OCI-LY7 (cell line): ENCODE measurements at regions not wholly inside any gene's neighbourhood (a gene's known extent, or its start where the extent isn't known, plus 50 kb on each side); places are given as distances from the start of the nearest gene placed in this dataset.

Experiments
- BruUV-seq: library from RNA; stranded (reverse); fragments of 400-500 nt; replicated peaks from 2 replicates; lab custom pipeline; 2021; lab: Mats Ljungman, UMichigan
- CTCF ChIA-PET: fragments of 300-600 bp; sonication (Branson Sonifier 250); formaldehyde crosslinking; loops from one replicate; lab custom pipeline; 2022; ENCODE audit warnings: antibody characterized with exemption; ENCODE audit not compliant: unreplicated experiment; lab: Charles Lee
- POLR2A ChIA-PET: fragments of 300-600 bp; sonication (Branson Sonifier 250); formaldehyde crosslinking; loops from one replicate; lab custom pipeline; 2022; ENCODE audit warnings: antibody characterized with exemption; lab: Charles Lee
- DNase-seq: peaks from one replicate; pipeline ENCODE4 v3.0.0-alpha.2; 2015; ENCODE audit warnings: low spot score
- H2AFZ ChIP-seq: fragments of 200-600 bp; sonication (generic), shearing (Covaris generic); 2 replicates; pipeline ENCODE4 v1.6.1; 2014; ENCODE audit warnings: mild to moderate bottlenecking, antibody characterized with exemption, low read length, moderate library complexity
- H3K27ac ChIP-seq: fragments of 200-600 bp; sonication (generic); 2 replicates; pipeline ENCODE4 v1.5.1; 2014; ENCODE audit warnings: mixed run types, low read depth, mild to moderate bottlenecking, moderate library complexity, low read length, inconsistent platforms; ENCODE audit not compliant: poor library complexity, severe bottlenecking
- H3K36me3 ChIP-seq: fragments of 200-600 bp; sonication (generic); 2 replicates; pipeline ENCODE4 v1.6.1; 2014; ENCODE audit warnings: mild to moderate bottlenecking, antibody characterized with exemption, low read length, moderate library complexity, mixed read lengths; ENCODE audit not compliant: insufficient read depth
- H3K4me1 ChIP-seq: fragments of 200-600 bp; sonication (generic); 2 replicates; pipeline ENCODE4 v1.5.1; 2014; ENCODE audit warnings: mild to moderate bottlenecking, low read length; ENCODE audit not compliant: insufficient read depth, poor library complexity, severe bottlenecking
- H3K4me2 ChIP-seq: fragments of 200-600 bp; sonication (generic); 2 replicates; pipeline ENCODE4 v1.6.1; 2014; ENCODE audit warnings: mild to moderate bottlenecking, low read length
- H3K4me3 ChIP-seq: fragments of 200-600 bp; sonication (generic); 2 replicates; pipeline ENCODE4 v1.5.1; 2014; ENCODE audit warnings: mild to moderate bottlenecking, low read depth, low read length; ENCODE audit not compliant: poor library complexity, severe bottlenecking
- H3K79me2 ChIP-seq: fragments of 200-600 bp; sonication (generic); 2 replicates; pipeline ENCODE4 v1.6.1; 2016; ENCODE audit warnings: low read depth, mild to moderate bottlenecking, low read length, moderate library complexity, mixed read lengths; ENCODE audit not compliant: insufficient read depth
- H3K9me2 ChIP-seq: fragments of 200-600 bp; sonication (generic); 2 replicates; pipeline ENCODE4 v1.6.1; 2016; ENCODE audit warnings: mild to moderate bottlenecking, low read length, mixed read lengths; ENCODE audit not compliant: insufficient read depth
- H3K9me3 ChIP-seq: fragments of 200-600 bp; sonication (generic); 2 replicates; pipeline ENCODE4 v1.6.1; 2014; ENCODE audit warnings: mild to moderate bottlenecking, mixed run types, low read length, mixed read lengths
- H4K20me1 ChIP-seq: fragments of 200-600 bp; sonication (generic); 2 replicates; pipeline ENCODE4 v1.6.1; 2014; ENCODE audit warnings: mild to moderate bottlenecking, antibody characterized with exemption, low read length, moderate library complexity, mixed read lengths; ENCODE audit not compliant: insufficient read depth
- EZH2phosphoT487 ChIP-seq: fragments of 200-600 bp; sonication (generic); IDR thresholded peaks from 2 replicates; pipeline ENCODE4 v1.6.1; 2018; ENCODE audit warnings: low read depth, borderline replicate concordance, mild to moderate bottlenecking, mixed run types, antibody characterized with exemption, low read length, moderate library complexity, mixed read lengths
- intact Hi-C: fragments of 100-400 bp; cut with micrococcal nuclease; formaldehyde crosslinking; loops from one replicate; pipeline ENCODE4 v1.10.0; 2022; ENCODE audit not compliant: unreplicated experiment
- TF ChIP-seq, protein P1 (sequence below): fragments of 200-600 bp; sonication (generic); conservative IDR thresholded peaks from 2 replicates; pipeline ENCODE4 v1.5.1; 2014; ENCODE audit warnings: mild to moderate bottlenecking, antibody characterized with exemption, low read length, moderate library complexity, mixed read lengths

- BruUV-seq, result no TSS peak
- intact Hi-C loops, result no loop called here
- no peak for TF ChIP-seq EZH2phosphoT487
- TF ChIP-seq, protein P1, sequence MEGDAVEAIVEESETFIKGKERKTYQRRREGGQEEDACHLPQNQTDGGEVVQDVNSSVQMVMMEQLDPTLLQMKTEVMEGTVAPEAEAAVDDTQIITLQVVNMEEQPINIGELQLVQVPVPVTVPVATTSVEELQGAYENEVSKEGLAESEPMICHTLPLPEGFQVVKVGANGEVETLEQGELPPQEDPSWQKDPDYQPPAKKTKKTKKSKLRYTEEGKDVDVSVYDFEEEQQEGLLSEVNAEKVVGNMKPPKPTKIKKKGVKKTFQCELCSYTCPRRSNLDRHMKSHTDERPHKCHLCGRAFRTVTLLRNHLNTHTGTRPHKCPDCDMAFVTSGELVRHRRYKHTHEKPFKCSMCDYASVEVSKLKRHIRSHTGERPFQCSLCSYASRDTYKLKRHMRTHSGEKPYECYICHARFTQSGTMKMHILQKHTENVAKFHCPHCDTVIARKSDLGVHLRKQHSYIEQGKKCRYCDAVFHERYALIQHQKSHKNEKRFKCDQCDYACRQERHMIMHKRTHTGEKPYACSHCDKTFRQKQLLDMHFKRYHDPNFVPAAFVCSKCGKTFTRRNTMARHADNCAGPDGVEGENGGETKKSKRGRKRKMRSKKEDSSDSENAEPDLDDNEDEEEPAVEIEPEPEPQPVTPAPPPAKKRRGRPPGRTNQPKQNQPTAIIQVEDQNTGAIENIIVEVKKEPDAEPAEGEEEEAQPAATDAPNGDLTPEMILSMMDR, result no peak
- ChIA-PET CTCF (no interaction called here), POLR2A (interaction anchor here (0.7 to 0.9 kb wide), 2 partner anchors 27 to 1262 kb away, joined by 3 read pairs; no protein-coding TSS in a partner anchor)
- Histone ChIP-seq H3K4me2 (no peak overlapping the region), H3K79me2 (no peaks in the 10 kb centered on the region), H3K4me1 (no peaks in the 10 kb centered on the region), H3K9me2 (no peaks in the 10 kb centered on the region), H4K20me1 (no peaks in the 10 kb centered on the region), H3K36me3 (no peaks in the 10 kb centered on the region), H2AFZ (no peak overlapping the region), H3K27ac (no peak overlapping the region), H3K9me3 (no peaks in the 10 kb centered on the region), H3K4me3 (no peak overlapping the region)
- no peak for DNase-seq
Observed at GRCh38 chr10:44771233-44771995, 139.7 kb upstream of the TMEM72 start.

GRCh38 chr10:44773565-44773964, 137.6 kb upstream of the TMEM72 start:
- Histone ChIP-seq H3K9me3 (no peaks in the 10 kb centered on the region), H3K4me2 (no peak overlapping the region), H3K9me2 (no peaks in the 10 kb centered on the region), H4K20me1 (no peaks in the 10 kb centered on the region), H3K4me1 (no peaks in the 10 kb centered on the region), H3K4me3 (no peak overlapping the region), H2AFZ (no peak overlapping the region), H3K27ac (no peak overlapping the region), H3K36me3 (no peaks in the 10 kb centered on the region), H3K79me2 (no peaks in the 10 kb centered on the region)
- intact Hi-C loops, result no loop called here
- ChIA-PET POLR2A (no interaction called here), CTCF (no interaction called here)
- TF ChIP-seq EZH2phosphoT487, result no peak
- TF ChIP-seq, protein P1, result no peak
- no peak for DNase-seq
- no TSS peak for BruUV-seq

DNA sequence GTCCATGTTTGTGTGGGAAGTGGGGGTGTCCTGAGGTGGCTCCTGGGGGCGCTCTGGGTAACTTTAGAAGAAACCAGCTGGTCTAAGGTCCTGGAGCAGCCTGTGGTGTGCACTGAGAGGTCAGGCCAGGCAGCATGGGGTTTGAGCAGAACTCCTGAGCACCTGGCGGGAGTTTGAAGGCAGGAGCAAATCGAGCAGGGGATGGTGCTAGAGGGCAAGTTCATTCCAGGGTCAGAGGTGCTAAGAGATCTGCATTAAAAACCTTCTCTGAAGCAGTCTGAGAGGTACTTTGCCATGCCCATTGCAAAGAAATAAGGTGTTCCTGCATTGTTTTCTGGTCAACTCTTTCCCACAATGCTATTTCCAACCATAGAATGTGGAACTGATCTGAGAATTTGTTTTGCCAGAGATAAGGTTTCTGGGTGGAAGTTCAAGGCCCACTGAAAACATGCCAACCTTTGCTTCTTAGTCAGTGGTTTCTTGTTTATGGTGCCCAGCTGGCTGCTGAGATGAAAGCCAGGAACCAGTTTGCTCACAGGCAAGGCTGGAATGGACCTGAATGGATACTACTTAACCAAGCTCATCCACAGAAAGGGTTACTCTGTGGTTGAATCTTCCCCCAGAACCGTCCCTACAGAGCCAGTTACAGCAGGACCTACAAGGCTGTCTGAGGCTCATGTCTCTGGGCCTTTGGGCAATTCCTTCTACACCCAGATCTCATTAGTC, 136.3 kb upstream of the TMEM72 start:
- Histone ChIP-seq H3K4me2 (no peak overlapping the region), H3K79me2 (no peaks in the 10 kb centered on the region), H2AFZ (no peak overlapping the region), H3K4me3 (no peak overlapping the region), H3K9me2 (no peaks in the 10 kb centered on the region), H4K20me1 (no peaks in the 10 kb centered on the region), H3K27ac (no peak overlapping the region), H3K4me1 (no peaks in the 10 kb centered on the region), H3K36me3 (no peaks in the 10 kb centered on the region), H3K9me3 (no peaks in the 10 kb centered on the region)
- intact Hi-C loops, result no loop called here
- BruUV-seq, result no TSS peak
- CTCF ChIA-PET, result no interaction called here
- POLR2A ChIA-PET, result interaction anchor here (0.6 to 0.7 kb wide), 2 partner anchors 274 to 403 kb away, joined by 3 read pairs; no protein-coding TSS in a partner anchor
- no peak for DNase-seq
- TF ChIP-seq, protein P1, result no peak
